ENCODE measurements at regions not wholly inside any gene's neighbourhood (a gene's known extent, or its start where the extent isn't known, plus 50 kb on each side); places are given as distances from the start of the nearest gene placed in this dataset.

DNA sequence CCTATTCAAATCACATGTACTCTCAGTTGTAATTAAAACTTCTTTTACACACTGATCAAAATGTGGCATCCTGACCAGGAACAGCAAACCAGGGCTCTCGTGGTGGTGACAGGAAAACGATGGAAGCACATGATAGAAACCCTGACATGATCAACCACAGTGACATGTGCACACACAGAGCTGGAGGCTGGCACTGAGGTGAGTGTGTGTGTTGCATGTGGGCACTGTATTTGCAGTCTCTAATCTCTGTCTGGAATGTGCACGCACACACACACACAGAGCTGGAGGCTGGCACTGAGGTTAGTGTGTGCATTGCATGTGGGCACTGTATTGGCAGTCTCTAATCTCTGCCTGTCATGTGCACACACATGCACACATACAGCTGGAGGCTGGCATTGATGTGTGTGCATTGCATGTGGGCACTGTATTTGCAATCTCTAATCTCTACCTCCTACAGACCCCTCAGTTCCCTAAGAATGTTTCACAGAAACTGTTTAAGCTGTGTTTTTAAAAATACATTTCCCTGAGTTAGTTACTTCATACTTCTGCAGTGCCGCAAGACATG, 406.9 kb downstream of the SFMBT2 start:
- H3K4me3 ChIP-seq (ENCODE audit: control insufficient read depth, low read depth, low read length), result no peak overlapping the region
- no peak for DNase-seq (ENCODE audit: low read depth)
- TF ChIP-seq, protein P1, sequence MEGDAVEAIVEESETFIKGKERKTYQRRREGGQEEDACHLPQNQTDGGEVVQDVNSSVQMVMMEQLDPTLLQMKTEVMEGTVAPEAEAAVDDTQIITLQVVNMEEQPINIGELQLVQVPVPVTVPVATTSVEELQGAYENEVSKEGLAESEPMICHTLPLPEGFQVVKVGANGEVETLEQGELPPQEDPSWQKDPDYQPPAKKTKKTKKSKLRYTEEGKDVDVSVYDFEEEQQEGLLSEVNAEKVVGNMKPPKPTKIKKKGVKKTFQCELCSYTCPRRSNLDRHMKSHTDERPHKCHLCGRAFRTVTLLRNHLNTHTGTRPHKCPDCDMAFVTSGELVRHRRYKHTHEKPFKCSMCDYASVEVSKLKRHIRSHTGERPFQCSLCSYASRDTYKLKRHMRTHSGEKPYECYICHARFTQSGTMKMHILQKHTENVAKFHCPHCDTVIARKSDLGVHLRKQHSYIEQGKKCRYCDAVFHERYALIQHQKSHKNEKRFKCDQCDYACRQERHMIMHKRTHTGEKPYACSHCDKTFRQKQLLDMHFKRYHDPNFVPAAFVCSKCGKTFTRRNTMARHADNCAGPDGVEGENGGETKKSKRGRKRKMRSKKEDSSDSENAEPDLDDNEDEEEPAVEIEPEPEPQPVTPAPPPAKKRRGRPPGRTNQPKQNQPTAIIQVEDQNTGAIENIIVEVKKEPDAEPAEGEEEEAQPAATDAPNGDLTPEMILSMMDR (IDR thresholded peaks at IDR 0.05; ENCODE audit: control insufficient read depth, insufficient read depth, low read depth, low read length, missing control alignments), result no peak

GRCh38 chr10:7000061-7000460, 410.8 kb downstream of the SFMBT2 start:
- no peak overlapping the region for H3K4me3 ChIP-seq (ENCODE audit: control insufficient read depth, low read depth, low read length)
- DNase-seq (ENCODE audit: low read depth), result no peak
- TF ChIP-seq, protein P1 (IDR thresholded peaks at IDR 0.05; ENCODE audit: control insufficient read depth, insufficient read depth, low read depth, low read length, missing control alignments), result no peak

DNA sequence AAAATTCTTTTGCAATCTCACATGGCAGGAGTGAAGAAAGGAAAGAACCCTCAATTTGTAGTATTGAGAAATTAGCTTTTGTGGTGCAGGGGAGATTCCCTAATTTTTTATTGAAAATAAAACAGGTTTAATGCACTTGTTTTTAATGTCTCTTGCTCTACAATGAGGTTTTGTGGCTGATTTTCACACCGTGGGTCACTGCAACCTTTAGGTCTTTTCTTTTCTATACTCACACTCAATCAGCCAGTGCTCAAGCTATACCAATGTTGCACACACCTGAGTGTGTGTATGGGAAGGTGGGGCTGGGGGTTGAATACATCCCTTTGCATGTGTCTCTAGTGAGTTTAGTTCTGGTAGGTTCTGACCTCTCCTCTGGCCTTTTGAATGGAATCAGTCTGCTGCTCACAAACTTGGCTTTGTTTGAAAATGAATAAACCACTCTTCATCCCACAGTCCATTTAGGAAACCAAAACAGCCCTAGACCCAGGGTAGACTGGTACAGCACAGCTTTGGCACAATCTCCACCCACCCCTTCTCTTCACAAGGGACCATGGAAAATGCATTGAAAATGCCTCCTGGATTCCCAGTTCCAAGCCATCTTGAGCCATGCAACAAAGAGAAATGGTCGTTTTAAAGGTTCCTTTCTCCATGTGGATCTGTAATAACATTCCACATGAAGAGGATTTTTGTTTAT, 411.5 kb downstream of the SFMBT2 start:
- no peak overlapping the region for H3K4me3 ChIP-seq (ENCODE audit: control insufficient read depth, low read depth, low read length)
- DNase-seq (ENCODE audit: low read depth), result no peak
- TF ChIP-seq, protein P1 (IDR thresholded peaks at IDR 0.05; ENCODE audit: control insufficient read depth, insufficient read depth, low read depth, low read length, missing control alignments), result no peak

DNA sequence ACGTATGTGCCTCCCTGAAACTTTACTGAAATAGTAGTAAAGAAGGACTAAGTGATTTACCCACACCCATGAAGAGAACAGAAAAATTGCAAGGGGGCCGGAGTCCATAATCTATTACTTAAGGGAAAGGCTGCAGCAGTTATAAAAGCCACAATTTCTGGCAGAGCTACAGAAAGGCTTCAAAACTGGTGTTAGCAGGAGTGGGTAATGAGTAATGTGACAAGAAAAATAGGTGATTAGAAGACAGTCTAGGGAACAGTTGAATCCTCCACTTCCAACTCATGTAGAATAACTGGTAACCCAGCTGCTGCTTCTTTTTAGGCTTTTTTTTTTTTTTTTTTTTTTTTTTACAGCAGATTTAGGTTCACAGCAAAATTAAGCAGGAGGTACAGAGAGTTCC, 413.3 kb downstream of the SFMBT2 start:
- no peak for DNase-seq (ENCODE audit: low read depth)
- TF ChIP-seq, protein P1 (IDR thresholded peaks at IDR 0.05; ENCODE audit: control insufficient read depth, insufficient read depth, low read depth, low read length, missing control alignments), result no peak

DNA sequence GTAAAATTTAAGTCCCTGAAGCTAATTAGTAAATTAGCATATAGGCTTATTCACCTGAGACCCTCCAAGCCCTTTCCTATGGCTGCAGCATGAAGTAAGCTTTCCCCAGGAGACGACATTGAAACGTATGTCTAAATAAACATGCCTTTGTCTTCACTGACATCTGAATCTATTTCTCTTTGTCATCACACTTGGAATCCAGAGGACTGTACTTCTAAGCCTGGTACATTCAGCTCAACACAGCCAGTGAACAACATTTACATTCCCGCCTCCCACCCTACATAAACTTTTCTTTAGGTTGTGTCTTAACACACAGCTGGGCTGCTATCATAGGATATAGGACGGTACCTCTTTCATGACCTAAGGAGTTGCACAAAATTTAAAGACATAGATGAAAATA, 414.4 kb downstream of the SFMBT2 start:
- H3K4me3 ChIP-seq (ENCODE audit: control insufficient read depth, low read depth, low read length), result no peak overlapping the region
- no peak for DNase-seq (ENCODE audit: low read depth)
- TF ChIP-seq, protein P1 (IDR thresholded peaks at IDR 0.05; ENCODE audit: control insufficient read depth, insufficient read depth, low read depth, low read length, missing control alignments), result no peak

More for the DNA sequence above, 413.3 kb downstream of the SFMBT2 start:
- no peak overlapping the region for H3K4me3 ChIP-seq (ENCODE audit: control insufficient read depth, low read depth, low read length)

DNA sequence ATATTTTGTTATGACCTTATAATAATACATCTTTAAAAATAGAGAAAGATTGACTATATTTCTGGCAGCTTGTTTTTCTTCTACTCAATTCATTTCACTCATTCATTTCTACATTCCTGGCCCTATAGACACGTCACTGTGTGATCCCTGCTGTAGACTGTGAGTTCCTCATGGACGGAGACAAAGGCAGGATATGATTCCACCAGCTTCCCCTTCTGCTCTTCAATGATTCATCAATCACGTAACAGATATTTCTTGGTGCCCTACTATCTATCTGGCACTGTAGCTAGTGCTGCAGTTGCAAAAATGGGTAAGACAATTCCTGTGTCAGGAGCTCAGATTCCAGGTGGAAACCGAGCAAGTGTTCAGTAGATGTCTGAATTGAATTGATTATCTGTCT, 415.0 kb downstream of the SFMBT2 start:
- DNase-seq (ENCODE audit: low read depth), result no peak
- no peak overlapping the region for H3K4me3 ChIP-seq (ENCODE audit: control insufficient read depth, low read depth, low read length)
- TF ChIP-seq, protein P1 (IDR thresholded peaks at IDR 0.05; ENCODE audit: control insufficient read depth, insufficient read depth, low read depth, low read length, missing control alignments), result no peak

All from AG09309 (cell line).